HS-27A (cell line): ENCODE measurements at regions not wholly inside any gene's neighbourhood (a gene's known extent, or its start where the extent isn't known, plus 50 kb on each side); places are given as distances from the start of the nearest gene placed in this dataset.

ENCODE experiments used
- DNase-seq: peaks from one replicate; pipeline ENCODE4 v3.0.0-alpha.2; 2012; ENCODE audit warnings: low read depth, missing footprints

GRCh38 chr3:107428051-107428858, 51.0 kb downstream of the CCDC54 start:
- DNase-seq, result no peak

GRCh38 chr3:107429320-107430181, 52.3 kb downstream of the CCDC54 start:
- peak; percentile 72 for DNase-seq

- DNase-seq, result no peak
Observed at GRCh38 chr3:107430214-107430995, 53.2 kb downstream of the CCDC54 start.

GRCh38 chr3:107430996-107431245, 53.7 kb downstream of the CCDC54 start:
- DNase-seq, result peak; percentile 50

- DNase-seq, result peak; percentile 75
Observed at GRCh38 chr3:107431246-107432012, 54.2 kb downstream of the CCDC54 start.

GRCh38 chr3:107432013-107432515, 54.8 kb downstream of the CCDC54 start:
- no peak for DNase-seq

GRCh38 chr3:107432646-107433045, 55.4 kb downstream of the CCDC54 start:
- no peak for DNase-seq

GRCh38 chr3:107436029-107436428, 58.8 kb downstream of the CCDC54 start:
- DNase-seq, result no peak

GRCh38 chr3:107438671-107439070, 61.4 kb downstream of the CCDC54 start:
- no peak for DNase-seq

- DNase-seq, result no peak
Observed at GRCh38 chr3:107441617-107442016, 64.4 kb downstream of the CCDC54 start.

- DNase-seq, result no peak
Observed at GRCh38 chr3:107443461-107443860, 66.2 kb downstream of the CCDC54 start.

GRCh38 chr3:107446706-107447105, 69.5 kb downstream of the CCDC54 start:
- DNase-seq, result no peak

- DNase-seq, result no peak
Observed at GRCh38 chr3:107450254-107450893, 72.4 kb upstream of the BBX start.

GRCh38 chr3:107452436-107452835, 70.3 kb upstream of the BBX start:
- no peak for DNase-seq

GRCh38 chr3:107453504-107453903, 69.3 kb upstream of the BBX start:
- DNase-seq, result no peak

- no peak for DNase-seq
Observed at GRCh38 chr3:107455621-107456020, 67.1 kb upstream of the BBX start.

- DNase-seq, result no peak
Observed at GRCh38 chr3:107456501-107456900, 66.3 kb upstream of the BBX start.

- DNase-seq, result no peak
Observed at GRCh38 chr3:107458871-107459270, 63.9 kb upstream of the BBX start.

GRCh38 chr3:107461721-107462120, 61.0 kb upstream of the BBX start:
- no peak for DNase-seq

- DNase-seq, result no peak
Observed at GRCh38 chr3:107464037-107464436, 58.7 kb upstream of the BBX start.

GRCh38 chr3:107465064-107465631, 57.6 kb upstream of the BBX start:
- no peak for DNase-seq
